WERI-Rb-1 (cell line): ENCODE measurements at regions not wholly inside any gene's neighbourhood (a gene's known extent, or its start where the extent isn't known, plus 50 kb on each side); places are given as distances from the start of the nearest gene placed in this dataset.

Source experiments
- DNase-seq: peaks from one replicate; pipeline ENCODE4 v3.0.0-alpha.2; 2020
- H3K27ac ChIP-seq: fragments of 250-450 bp; sonication (Bioruptor Pico); 2 replicates; pipeline ENCODE4 v1.5.1; 2020; ENCODE audit warnings: mild to moderate bottlenecking, moderate library complexity
- H3K27me3 ChIP-seq: fragments of 250-450 bp; sonication (Bioruptor Pico); 2 replicates; pipeline ENCODE4 v1.5.1; 2021; ENCODE audit warnings: mild to moderate bottlenecking, low read depth, moderate library complexity; ENCODE audit not compliant: insufficient read depth, severe bottlenecking
- H3K36me3 ChIP-seq: fragments of 250-450 bp; sonication (Bioruptor Pico); 2 replicates; pipeline ENCODE4 v1.5.1; 2020; ENCODE audit warnings: mild to moderate bottlenecking, moderate library complexity
- H3K4me3 ChIP-seq: 2 replicates; pipeline ENCODE4 v1.5.1; 2011; ENCODE audit warnings: low read depth, mild to moderate bottlenecking, control low read depth, low read length
- H3K9me3 ChIP-seq: fragments of 250-450 bp; sonication (Bioruptor Pico); 2 replicates; pipeline ENCODE4 v1.5.1; 2021; ENCODE audit warnings: mild to moderate bottlenecking, moderate library complexity; ENCODE audit not compliant: severe bottlenecking
- TF ChIP-seq, protein P1 (sequence below): IDR thresholded peaks from 2 replicates; pipeline ENCODE4 v1.5.1; 2011; ENCODE audit warnings: low read depth, mild to moderate bottlenecking, control low read depth, inconsistent platforms, low read length

DNA sequence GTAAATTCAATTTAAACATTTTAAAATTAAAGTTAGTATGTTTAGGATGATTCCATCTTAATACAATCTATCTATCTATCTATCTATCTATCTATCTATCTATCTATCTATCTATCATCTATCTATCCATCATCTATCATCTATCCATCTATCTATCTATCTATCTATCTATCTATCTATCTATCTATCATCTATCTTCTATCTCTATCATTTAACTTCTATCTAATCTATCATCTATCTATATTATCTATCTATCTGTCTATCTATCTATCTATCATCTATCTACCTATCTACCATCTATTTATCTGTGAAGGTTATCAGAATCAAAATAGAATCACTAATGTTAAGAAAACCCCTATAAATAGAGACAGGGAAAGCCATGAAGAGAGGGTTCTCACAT lies 78.3 kb downstream of the RAMP3 start:
- TF ChIP-seq, protein P1, sequence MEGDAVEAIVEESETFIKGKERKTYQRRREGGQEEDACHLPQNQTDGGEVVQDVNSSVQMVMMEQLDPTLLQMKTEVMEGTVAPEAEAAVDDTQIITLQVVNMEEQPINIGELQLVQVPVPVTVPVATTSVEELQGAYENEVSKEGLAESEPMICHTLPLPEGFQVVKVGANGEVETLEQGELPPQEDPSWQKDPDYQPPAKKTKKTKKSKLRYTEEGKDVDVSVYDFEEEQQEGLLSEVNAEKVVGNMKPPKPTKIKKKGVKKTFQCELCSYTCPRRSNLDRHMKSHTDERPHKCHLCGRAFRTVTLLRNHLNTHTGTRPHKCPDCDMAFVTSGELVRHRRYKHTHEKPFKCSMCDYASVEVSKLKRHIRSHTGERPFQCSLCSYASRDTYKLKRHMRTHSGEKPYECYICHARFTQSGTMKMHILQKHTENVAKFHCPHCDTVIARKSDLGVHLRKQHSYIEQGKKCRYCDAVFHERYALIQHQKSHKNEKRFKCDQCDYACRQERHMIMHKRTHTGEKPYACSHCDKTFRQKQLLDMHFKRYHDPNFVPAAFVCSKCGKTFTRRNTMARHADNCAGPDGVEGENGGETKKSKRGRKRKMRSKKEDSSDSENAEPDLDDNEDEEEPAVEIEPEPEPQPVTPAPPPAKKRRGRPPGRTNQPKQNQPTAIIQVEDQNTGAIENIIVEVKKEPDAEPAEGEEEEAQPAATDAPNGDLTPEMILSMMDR = no peak
- Histone ChIP-seq H3K9me3 (no peaks in the 10 kb centered on the region), H3K36me3 (no peaks in the 10 kb centered on the region), H3K27ac (no peak overlapping the region), H3K27me3 (no peaks in the 10 kb centered on the region), H3K4me3 (no peak overlapping the region)
- no peak for DNase-seq

DNA sequence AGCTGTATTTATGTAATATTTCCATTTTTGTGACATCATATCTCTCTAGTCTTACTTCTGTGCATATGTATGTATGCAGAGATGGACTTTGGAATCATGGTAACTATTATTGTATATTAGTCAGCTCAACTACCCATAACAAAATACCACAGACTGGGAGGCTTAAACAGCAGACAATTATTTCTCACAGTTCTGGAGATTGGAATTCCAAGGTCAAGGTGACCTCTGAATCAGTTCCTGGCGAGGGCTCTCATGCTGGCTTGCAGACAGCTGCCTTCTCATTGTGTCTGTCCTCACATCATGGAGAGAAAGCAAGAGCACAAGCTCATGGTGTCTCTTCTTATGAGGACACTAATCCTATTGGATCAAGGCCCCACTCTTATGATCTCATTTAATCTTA lies 79.1 kb downstream of the RAMP3 start:
- Histone ChIP-seq H3K4me3 (no peak overlapping the region), H3K36me3 (no peaks in the 10 kb centered on the region), H3K9me3 (no peaks in the 10 kb centered on the region), H3K27me3 (no peaks in the 10 kb centered on the region), H3K27ac (no peak overlapping the region)
- no peak for DNase-seq
- TF ChIP-seq, protein P1 = no peak

DNA sequence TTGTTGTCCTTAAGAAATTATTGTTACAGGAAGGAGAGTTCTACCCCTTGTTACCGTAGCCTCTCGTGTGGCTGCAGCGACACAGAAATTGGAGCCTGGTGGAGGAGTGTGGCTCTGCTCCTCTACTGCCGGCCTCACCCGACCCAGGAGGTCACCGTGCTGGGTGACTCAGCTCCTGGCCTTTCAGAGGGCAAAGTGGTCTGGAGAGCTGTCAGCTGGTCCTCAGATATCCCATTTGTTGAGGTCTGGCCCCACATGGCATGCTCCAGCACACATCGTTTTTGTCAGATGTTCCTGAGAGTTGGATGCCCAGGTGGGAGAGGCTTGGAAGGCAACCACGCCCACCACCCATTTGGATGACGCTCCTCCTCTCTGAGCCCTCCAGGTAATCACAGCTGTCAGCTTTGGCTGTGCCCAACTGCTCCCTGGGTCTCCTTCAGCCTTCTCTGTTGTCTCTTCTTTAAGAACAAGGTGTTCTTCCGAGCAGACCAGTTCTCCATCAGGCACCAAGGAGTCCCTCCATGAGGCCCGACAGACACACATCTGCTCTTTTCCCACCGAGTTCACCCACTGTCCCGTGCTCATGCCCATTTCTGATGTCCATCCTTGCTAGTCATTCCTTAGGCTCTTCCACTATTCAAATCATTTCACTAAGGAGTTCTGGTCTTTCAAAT lies 80.3 kb downstream of the RAMP3 start:
- H3K9me3 ChIP-seq = no peaks in the 10 kb centered on the region
- DNase-seq = no peak
- TF ChIP-seq, protein P1 = no peak
- no peaks in the 10 kb centered on the region for H3K36me3 ChIP-seq
- H3K4me3 ChIP-seq = no peak overlapping the region
- H3K27ac ChIP-seq = no peak overlapping the region
- no peaks in the 10 kb centered on the region for H3K27me3 ChIP-seq

DNA sequence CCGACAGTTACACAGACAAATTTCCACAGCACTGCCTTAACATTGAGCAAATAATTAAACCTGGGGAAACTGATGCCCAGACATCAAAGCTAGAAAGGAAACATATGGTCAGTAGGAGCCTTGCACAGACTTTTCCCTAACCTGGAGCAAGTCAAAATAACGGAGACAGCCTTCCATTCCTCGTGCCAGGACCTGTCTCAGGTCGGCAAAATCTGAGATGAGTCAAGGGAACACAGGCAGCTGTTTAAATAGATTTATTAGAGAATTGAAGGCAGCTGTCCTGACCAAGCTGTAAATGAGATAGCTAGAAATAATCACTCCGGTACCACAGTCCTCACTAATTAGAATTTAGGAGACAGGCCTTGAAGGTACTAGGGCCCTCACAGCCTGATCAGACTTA lies 81.2 kb downstream of the RAMP3 start:
- no peak for DNase-seq
- TF ChIP-seq, protein P1 = no peak
- H3K27me3 ChIP-seq = no peaks in the 10 kb centered on the region
- H3K4me3 ChIP-seq = no peak overlapping the region
- no peak overlapping the region for H3K27ac ChIP-seq
- no peaks in the 10 kb centered on the region for H3K9me3 ChIP-seq
- no peaks in the 10 kb centered on the region for H3K36me3 ChIP-seq

DNA sequence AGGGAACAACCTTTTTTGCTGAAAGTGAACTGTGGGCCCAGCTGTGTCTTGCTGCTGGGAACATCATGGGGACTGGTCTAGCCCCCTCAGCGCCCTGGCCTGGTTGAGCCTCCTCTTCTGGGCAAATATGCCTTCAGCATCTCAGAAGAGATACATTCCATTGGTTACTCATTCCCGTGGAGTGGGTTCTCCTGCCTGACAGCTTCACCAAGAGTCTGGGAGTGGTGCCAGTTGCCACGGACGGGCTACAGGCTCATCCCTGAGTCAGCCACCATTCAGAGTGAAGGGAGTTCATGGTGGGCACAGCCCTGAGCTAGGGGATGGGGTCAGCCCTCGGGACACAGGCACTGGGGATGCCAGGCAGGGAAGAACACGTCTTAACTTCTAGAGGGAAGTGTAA lies 81.9 kb downstream of the RAMP3 start:
- Histone ChIP-seq H3K27me3 (no peaks in the 10 kb centered on the region), H3K4me3 (no peak overlapping the region), H3K27ac (no peak overlapping the region), H3K36me3 (no peaks in the 10 kb centered on the region), H3K9me3 (no peaks in the 10 kb centered on the region)
- TF ChIP-seq, protein P1 = no peak
- no peak for DNase-seq

DNA sequence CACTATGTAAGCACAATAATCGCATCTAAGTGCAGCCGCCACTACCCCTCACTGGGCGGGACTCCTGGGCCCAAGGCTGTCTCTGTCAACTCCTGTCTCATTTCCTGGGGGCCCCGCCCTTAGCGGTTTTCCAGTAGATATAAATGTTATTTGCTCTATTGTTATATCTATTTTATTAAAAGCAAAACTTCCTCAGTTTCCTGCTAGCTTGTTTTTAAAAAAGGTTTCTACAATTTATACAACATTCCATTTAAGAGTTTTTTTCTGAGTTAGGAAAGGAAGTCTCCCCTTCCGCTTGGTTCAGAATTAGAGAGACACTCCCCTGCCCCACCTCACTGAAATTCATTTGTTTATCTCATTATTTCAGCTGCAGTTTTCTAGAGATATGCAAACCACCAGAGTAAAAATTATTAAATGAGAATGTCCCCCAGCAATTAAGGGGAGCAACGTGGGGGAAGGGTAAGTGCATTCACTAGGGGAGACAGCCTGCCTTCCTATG lies 82.7 kb downstream of the RAMP3 start:
- H3K27ac ChIP-seq = no peak overlapping the region
- DNase-seq = no peak
- no peaks in the 10 kb centered on the region for H3K36me3 ChIP-seq
- TF ChIP-seq, protein P1 = no peak
- no peaks in the 10 kb centered on the region for H3K27me3 ChIP-seq
- H3K9me3 ChIP-seq = no peaks in the 10 kb centered on the region
- H3K4me3 ChIP-seq = no peak overlapping the region
